Skeletal muscle satellite cell (primary cell): ENCODE measurements at regions not wholly inside any gene's neighbourhood (a gene's known extent, or its start where the extent isn't known, plus 50 kb on each side); places are given as distances from the start of the nearest gene placed in this dataset. TPM values are rescaled to one million over a fixed set of nuclear protein-coding genes. Genes with fewer than 3 reads are reported as not detected.
"Not testable (repeated sequence)": the region's sequence is repeated elsewhere in the genome, so short reads cannot be mapped to it uniquely, and the experiment has no call there.

Experiments used
- H3K27me3 ChIP-seq: 2 replicates; pipeline ENCODE4 v1.7.0; 2013; ENCODE audit warnings: low read length; ENCODE audit not compliant: control insufficient read depth, insufficient read depth
- H3K36me3 ChIP-seq: 2 replicates; pipeline ENCODE4 v1.7.0; 2013; ENCODE audit warnings: mild to moderate bottlenecking, control low read depth, low read length; ENCODE audit not compliant: insufficient read depth
- H3K4me1 ChIP-seq: 2 replicates; pipeline ENCODE4 v1.7.0; 2013; ENCODE audit warnings: low read length; ENCODE audit not compliant: control insufficient read depth, insufficient read depth
- H3K4me2 ChIP-seq: 2 replicates; pipeline ENCODE4 v1.7.0; 2013; ENCODE audit warnings: mild to moderate bottlenecking, low read length
- H3K4me3 ChIP-seq: 2 replicates; pipeline ENCODE4 v1.7.0; 2013; ENCODE audit warnings: low read length
- H3K9ac ChIP-seq: 2 replicates; pipeline ENCODE4 v1.7.0; 2013; ENCODE audit warnings: mild to moderate bottlenecking, low read depth, low read length, moderate library complexity
- H3K9me3 ChIP-seq: replicated peaks from 2 replicates; pipeline ENCODE4 v1.7.0; 2013; ENCODE audit warnings: mild to moderate bottlenecking, control low read depth, low read length
- small RNA-seq: library from RNA; depleted of rRNA; stranded (forward); fragments of <200 nt; gene quantifications from one replicate; pipeline ENCODE3, GENCODE V24; 2012

DNA sequence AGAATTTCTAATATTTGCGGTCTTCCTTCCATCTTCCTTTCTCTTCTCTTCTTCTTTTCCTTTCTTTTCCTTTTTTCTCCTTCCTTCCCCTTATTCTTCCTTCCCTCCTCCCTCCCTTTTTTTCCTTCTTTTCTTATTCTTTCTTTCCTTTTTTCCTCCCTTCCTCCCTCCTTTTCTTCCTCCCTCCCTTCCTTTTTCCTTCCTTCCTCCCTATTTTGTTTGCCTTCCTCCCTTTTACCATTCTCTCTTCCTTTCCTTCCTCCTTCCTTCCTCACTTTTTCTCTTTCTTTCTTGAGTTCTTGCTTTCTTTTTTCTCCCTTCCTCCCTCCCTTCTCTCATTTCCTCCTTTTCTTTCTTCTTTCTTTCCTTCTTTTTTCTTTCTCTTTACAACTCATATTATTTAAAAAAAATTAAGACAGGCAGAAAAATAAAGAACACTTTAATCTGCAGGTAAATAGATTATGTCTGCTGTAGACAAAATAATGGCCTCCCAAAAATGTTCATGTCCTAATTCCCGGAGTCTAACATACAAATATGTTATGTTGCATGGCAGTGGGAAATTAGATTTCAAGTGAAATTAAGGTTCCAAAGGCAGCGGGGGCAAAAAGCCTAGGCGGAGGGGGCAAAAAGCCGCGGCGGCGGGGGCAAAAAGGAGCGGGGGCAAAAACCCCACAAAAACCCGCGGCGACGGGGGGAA lies 152.4 kb downstream of the ANKRD30BL start:
- H3K4me3 ChIP-seq, result no peak overlapping the region
- no peak overlapping the region for H3K9ac ChIP-seq
- H3K9me3 ChIP-seq, result no peaks in the 10 kb centered on the region
- no peaks in the 10 kb centered on the region for H3K4me1 ChIP-seq
- no peaks in the 10 kb centered on the region for H3K36me3 ChIP-seq
- H3K4me2 ChIP-seq, result peak overlapping the region; percentile 56
- H3K27me3 ChIP-seq, result peaks cover 15% of the 10 kb centered on the region

GRCh38 chr2:131990751-131991150 lies 171.0 kb downstream of the ANKRD30BL start:
- not testable (repeated sequence) for H3K4me1 ChIP-seq, H3K4me2 ChIP-seq, H3K9ac ChIP-seq, H3K36me3 ChIP-seq, H3K27me3 ChIP-seq, H3K4me3 ChIP-seq, H3K9me3 ChIP-seq

DNA sequence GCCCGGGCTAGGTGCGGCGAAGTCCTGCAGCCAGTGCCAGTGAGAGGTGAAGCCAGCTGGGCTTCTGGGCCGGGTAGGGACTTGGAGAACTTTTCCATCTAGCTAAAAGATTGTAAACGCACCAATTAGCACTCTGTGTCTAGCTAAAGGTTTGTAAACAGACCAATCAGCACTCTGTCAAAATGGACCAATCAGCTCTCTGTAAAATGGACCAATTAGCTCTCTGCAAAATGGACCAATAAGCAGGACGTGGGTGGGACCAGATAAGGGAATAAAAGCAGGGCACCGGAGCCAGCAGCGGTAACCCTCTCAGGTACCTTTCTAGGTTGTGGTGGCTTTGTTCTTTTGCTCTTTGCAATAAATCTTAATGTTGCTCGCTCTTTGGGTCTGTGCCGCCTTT lies 195.1 kb downstream of the ANKRD30BL start:
- not testable (repeated sequence) for H3K4me1 ChIP-seq, H3K4me2 ChIP-seq, H3K4me3 ChIP-seq, H3K9me3 ChIP-seq, H3K9ac ChIP-seq, H3K27me3 ChIP-seq, H3K36me3 ChIP-seq

GRCh38 chr2:131966256-131966655 lies 195.5 kb downstream of the ANKRD30BL start:
- H3K4me2 ChIP-seq, result no peak overlapping the region
- H3K36me3 ChIP-seq, result no peaks in the 10 kb centered on the region
- H3K27me3 ChIP-seq, result no peaks in the 10 kb centered on the region
- no peaks in the 10 kb centered on the region for H3K4me1 ChIP-seq
- H3K9me3 ChIP-seq, result no peaks in the 10 kb centered on the region
- H3K4me3 ChIP-seq, result no peak overlapping the region
- H3K9ac ChIP-seq, result no peak overlapping the region

GRCh38 chr2:131958019-131958609 lies 203.6 kb downstream of the ANKRD30BL start:
- H3K36me3 ChIP-seq, H3K4me3 ChIP-seq, H3K4me2 ChIP-seq, H3K9ac ChIP-seq, H3K27me3 ChIP-seq, H3K9me3 ChIP-seq, H3K4me1 ChIP-seq: not testable (repeated sequence)

GRCh38 chr2:131948641-131949040 lies 213.1 kb downstream of the ANKRD30BL start:
- not testable (repeated sequence) for H3K27me3 ChIP-seq, H3K4me3 ChIP-seq, H3K4me1 ChIP-seq, H3K9ac ChIP-seq, H3K9me3 ChIP-seq, H3K36me3 ChIP-seq, H3K4me2 ChIP-seq

DNA sequence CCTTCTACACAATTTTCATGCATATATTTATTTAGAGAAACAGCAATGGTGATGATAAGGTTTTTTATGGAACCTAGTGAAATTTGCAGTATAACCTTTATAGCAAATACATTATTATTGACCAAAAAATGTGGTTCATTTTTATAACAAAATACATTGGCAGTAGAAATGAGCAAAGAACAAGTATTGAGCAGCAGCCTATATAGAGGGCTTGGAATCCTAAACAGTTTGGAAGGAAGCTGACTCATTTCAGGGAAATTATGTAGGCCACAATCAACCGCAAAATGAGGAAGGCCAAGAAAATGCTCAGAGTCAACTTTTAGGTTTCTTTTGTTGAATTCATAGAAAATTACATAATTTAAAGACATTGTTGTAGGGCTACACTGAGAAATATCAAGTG lies 238.5 kb downstream of the ANKRD30BL start:
- H3K9ac ChIP-seq, H3K9me3 ChIP-seq, H3K36me3 ChIP-seq, H3K27me3 ChIP-seq, H3K4me3 ChIP-seq, H3K4me1 ChIP-seq, H3K4me2 ChIP-seq: not testable (repeated sequence)

DNA sequence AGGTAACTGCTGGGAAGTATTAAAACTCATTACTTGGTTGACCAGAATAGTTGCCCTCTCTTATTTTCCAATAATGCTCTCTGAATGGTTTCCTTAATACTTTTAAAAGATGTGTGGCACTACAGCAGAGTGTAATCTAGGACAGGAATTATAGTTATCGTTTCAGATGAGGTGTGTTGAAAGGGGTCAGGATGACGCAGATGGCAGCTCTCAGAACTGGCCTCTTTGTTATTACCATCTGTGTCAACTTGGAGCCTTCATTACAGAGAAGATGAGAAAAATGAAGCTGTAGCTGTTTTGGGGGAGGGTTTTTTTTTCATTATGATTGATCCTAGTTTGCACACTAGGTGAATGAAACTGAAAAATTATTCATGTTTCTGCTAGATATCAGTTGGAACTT lies 238.9 kb downstream of the ANKRD30BL start:
- H3K4me1 ChIP-seq, H3K4me2 ChIP-seq, H3K27me3 ChIP-seq, H3K9ac ChIP-seq, H3K36me3 ChIP-seq, H3K9me3 ChIP-seq, H3K4me3 ChIP-seq: not testable (repeated sequence)

Small RNA genes lying in the stretch of these regions (small RNA-seq; reads per million reads assigned to genes)
- gene AC093787.1, result not detected
